Calu3 (cell line): ENCODE measurements at regions not wholly inside any gene's neighbourhood (a gene's known extent, or its start where the extent isn't known, plus 50 kb on each side); places are given as distances from the start of the nearest gene placed in this dataset.

ENCODE experiments used
- BruUV-seq: library from RNA; stranded (reverse); fragments of 400-500 nt; replicated peaks from 2 replicates; lab custom pipeline; 2021; lab: Mats Ljungman, UMichigan
- CTCF ChIA-PET: fragments of 300-600 bp; sonication (Branson Sonifier 250); formaldehyde crosslinking; loops from one replicate; lab custom pipeline; 2022; ENCODE audit warnings: antibody characterized with exemption; lab: Charles Lee
- DNase-seq: peaks from one replicate; pipeline ENCODE4 v3.0.0; 2022
- H3K27ac Mint-ChIP-seq: one replicate; pipeline ENCODE4 v1.8.0; 2022; ENCODE audit warnings: mixed read lengths; ENCODE audit not compliant: unreplicated experiment
- H3K27me3 Mint-ChIP-seq: one replicate; pipeline ENCODE4 v1.8.0; 2022; ENCODE audit warnings: mixed read lengths; ENCODE audit not compliant: unreplicated experiment
- H3K36me3 Mint-ChIP-seq: one replicate; pipeline ENCODE4 v1.8.0; 2022; ENCODE audit warnings: mild to moderate bottlenecking, moderate library complexity, mixed read lengths; ENCODE audit not compliant: insufficient read depth, unreplicated experiment
- H3K4me1 Mint-ChIP-seq: one replicate; pipeline ENCODE4 v1.8.0; 2022; ENCODE audit warnings: mild to moderate bottlenecking, low read depth, mixed read lengths; ENCODE audit not compliant: unreplicated experiment
- H3K4me3 Mint-ChIP-seq: one replicate; pipeline ENCODE4 v1.8.0; 2022; ENCODE audit warnings: mild to moderate bottlenecking, low read depth, moderate library complexity, mixed read lengths; ENCODE audit not compliant: unreplicated experiment
- H3K9me3 Mint-ChIP-seq: one replicate; pipeline ENCODE4 v1.8.0; 2022; ENCODE audit warnings: low read depth, mixed read lengths; ENCODE audit not compliant: unreplicated experiment
- CTCF ChIP-seq: fragments of 200-600 bp; IDR thresholded peaks from one replicate; pipeline ENCODE4 v1.8.0; 2022; ENCODE audit warnings: antibody characterized with exemption; ENCODE audit not compliant: unreplicated experiment
- intact Hi-C: fragments of 100-400 bp; cut with micrococcal nuclease; formaldehyde crosslinking; loops from one replicate; pipeline ENCODE4 v1.10.0; 2022; ENCODE audit not compliant: unreplicated experiment

DNA sequence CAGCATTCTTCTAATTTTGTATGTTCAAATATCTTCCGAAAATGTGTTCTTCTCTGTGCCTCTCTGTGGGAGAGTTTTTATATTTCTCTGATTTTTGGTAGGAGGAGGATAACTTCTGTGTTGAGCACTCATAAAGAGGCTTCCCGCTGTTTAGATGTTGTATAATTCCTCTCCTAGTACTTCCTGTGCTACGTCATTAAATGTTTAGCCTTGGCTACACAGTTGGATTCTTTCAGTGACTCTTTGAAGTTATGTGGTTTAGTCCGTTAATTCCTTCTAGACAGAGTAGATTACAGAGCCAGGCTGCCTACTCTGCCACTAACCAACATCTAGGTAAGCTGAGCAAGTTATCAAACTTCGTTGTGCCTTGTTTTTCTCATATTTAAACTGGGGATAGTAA lies 302.6 kb downstream of the OSTF1 start:
- H3K9me3 Mint-ChIP-seq, result no peaks in the 10 kb centered on the region
- intact Hi-C loops, result no loop called here
- no peaks in the 10 kb centered on the region for H3K36me3 Mint-ChIP-seq
- no peak for TF ChIP-seq CTCF
- CTCF ChIA-PET, result no interaction called here
- no peak overlapping the region for H3K27ac Mint-ChIP-seq
- no peak overlapping the region for H3K4me3 Mint-ChIP-seq
- no peak for DNase-seq
- no TSS peak for BruUV-seq
- H3K27me3 Mint-ChIP-seq, result no peaks in the 10 kb centered on the region
- no peaks in the 10 kb centered on the region for H3K4me1 Mint-ChIP-seq

- CTCF ChIA-PET, result no interaction called here
- no peak for TF ChIP-seq CTCF
- Mint-ChIP-seq H3K4me1 (no peaks in the 10 kb centered on the region), H3K27me3 (no peaks in the 10 kb centered on the region), H3K27ac (no peak overlapping the region), H3K36me3 (no peaks in the 10 kb centered on the region), H3K4me3 (no peak overlapping the region), H3K9me3 (no peaks in the 10 kb centered on the region)
- no peak for DNase-seq
- intact Hi-C loops, result no loop called here
- no TSS peak for BruUV-seq
These were observed 303.2 kb downstream of the OSTF1 start for GRCh38 chr9:75391497-75391896.

- Mint-ChIP-seq H3K36me3 (no peaks in the 10 kb centered on the region), H3K4me1 (no peaks in the 10 kb centered on the region), H3K9me3 (no peaks in the 10 kb centered on the region), H3K27me3 (peaks cover 24% of the 10 kb centered on the region), H3K4me3 (no peak overlapping the region), H3K27ac (no peak overlapping the region)
- intact Hi-C loops, result no loop called here
- no peak for TF ChIP-seq CTCF
- no peak for DNase-seq
- CTCF ChIA-PET, result no interaction called here
- no TSS peak for BruUV-seq
These were observed 307.0 kb downstream of the OSTF1 start for GRCh38 chr9:75395336-75395735.

GRCh38 chr9:75397836-75398235 lies 309.5 kb downstream of the OSTF1 start:
- Mint-ChIP-seq H3K27ac (no peak overlapping the region), H3K36me3 (no peaks in the 10 kb centered on the region), H3K4me1 (no peaks in the 10 kb centered on the region), H3K4me3 (no peak overlapping the region), H3K27me3 (peaks cover 30% of the 10 kb centered on the region), H3K9me3 (no peaks in the 10 kb centered on the region)
- TF ChIP-seq CTCF, result no peak
- intact Hi-C loops, result no loop called here
- no TSS peak for BruUV-seq
- CTCF ChIA-PET, result no interaction called here
- no peak for DNase-seq
